Neural progenitor cell (in vitro differentiated cells): ENCODE measurements at regions not wholly inside any gene's neighbourhood (a gene's known extent, or its start where the extent isn't known, plus 50 kb on each side); places are given as distances from the start of the nearest gene placed in this dataset.
A peak's percentile ranks its signal among the peaks of the same experiment; 100 is the strongest.

Experiments used
- DNase-seq: peaks from one replicate; pipeline ENCODE4 v3.0.0-alpha.2; 2016; ENCODE audit warnings: low spot score
- H2AFZ ChIP-seq: fragments of 200-600 bp; sonication (generic); replicated peaks from 2 replicates; pipeline ENCODE4 v1.6.1; 2016; ENCODE audit warnings: antibody characterized with exemption
- H3F3A ChIP-seq: fragments of 200-600 bp; sonication (generic); 2 replicates; pipeline ENCODE4 v1.6.1; 2016; ENCODE audit warnings: antibody characterized with exemption, low read depth
- H3K27ac ChIP-seq: fragments of 200-600 bp; sonication (generic); 2 replicates; pipeline ENCODE4 v1.5.1; 2016; ENCODE audit warnings: mild to moderate bottlenecking
- H3K27me3 ChIP-seq: fragments of 200-600 bp; sonication (generic); 2 replicates; pipeline ENCODE4 v1.6.1; 2016; ENCODE audit warnings: mild to moderate bottlenecking, moderate library complexity
- H3K36me3 ChIP-seq: fragments of 200-600 bp; sonication (generic); 2 replicates; pipeline ENCODE4 v1.5.1; 2016
- H3K4me1 ChIP-seq: fragments of 200-600 bp; sonication (generic); 2 replicates; pipeline ENCODE4 v1.6.1; 2016; ENCODE audit warnings: mixed run types
- H3K4me2 ChIP-seq: fragments of 200-600 bp; sonication (generic); 2 replicates; pipeline ENCODE4 v1.6.1; 2016
- H3K4me3 ChIP-seq: fragments of 200-600 bp; sonication (generic); 2 replicates; pipeline ENCODE4 v1.5.1; 2016
- H3K79me2 ChIP-seq: fragments of 200-600 bp; sonication (generic); 2 replicates; pipeline ENCODE4 v1.6.1; 2016; ENCODE audit warnings: low read depth
- H3K9ac ChIP-seq: fragments of 200-600 bp; sonication (generic); 2 replicates; pipeline ENCODE4 v1.6.1; 2016
- H3K9me3 ChIP-seq: fragments of 200-600 bp; sonication (generic); 2 replicates; pipeline ENCODE4 v1.5.1; 2016; ENCODE audit warnings: low read depth
- H4K20me1 ChIP-seq: fragments of 200-600 bp; sonication (generic); 2 replicates; pipeline ENCODE4 v1.6.1; 2016; ENCODE audit warnings: low read depth
- H3K27ac Mint-ChIP-seq: 3 replicates; pipeline ENCODE4 v1.8.0; 2021; ENCODE audit warnings: mixed read lengths
- H3K27me3 Mint-ChIP-seq: 2 replicates; pipeline ENCODE4 v1.8.0; 2022; ENCODE audit warnings: low read depth, mild to moderate bottlenecking, inconsistent platforms, moderate library complexity, mixed read lengths; ENCODE audit not compliant: insufficient read depth
- H3K36me3 Mint-ChIP-seq: 3 replicates; pipeline ENCODE4 v1.8.0; 2021; ENCODE audit warnings: mixed read lengths
- H3K4me1 Mint-ChIP-seq: 3 replicates; pipeline ENCODE4 v1.8.0; 2021; ENCODE audit warnings: mixed read lengths
- H3K4me3 Mint-ChIP-seq: 3 replicates; pipeline ENCODE4 v1.8.0; 2021; ENCODE audit warnings: mild to moderate bottlenecking, moderate library complexity, mixed read lengths
- H3K9me3 Mint-ChIP-seq: 3 replicates; pipeline ENCODE4 v1.8.0; 2020; ENCODE audit warnings: mixed read lengths
- EZH2 ChIP-seq: fragments of 200-600 bp; sonication (generic); IDR thresholded peaks from 2 replicates; pipeline ENCODE4 v1.6.1; 2017; ENCODE audit warnings: antibody characterized with exemption, mild to moderate bottlenecking, moderate library complexity
- EZH2phosphoT487 ChIP-seq: fragments of 200-600 bp; sonication (generic); IDR thresholded peaks from 2 replicates; pipeline ENCODE4 v1.6.1; 2017; ENCODE audit warnings: antibody characterized with exemption
- TF ChIP-seq, protein P1 (sequence below): fragments of 200-600 bp; sonication (generic); IDR thresholded peaks from 2 replicates; pipeline ENCODE4 v1.5.1; 2017; ENCODE audit warnings: antibody characterized with exemption, mild to moderate bottlenecking

DNA sequence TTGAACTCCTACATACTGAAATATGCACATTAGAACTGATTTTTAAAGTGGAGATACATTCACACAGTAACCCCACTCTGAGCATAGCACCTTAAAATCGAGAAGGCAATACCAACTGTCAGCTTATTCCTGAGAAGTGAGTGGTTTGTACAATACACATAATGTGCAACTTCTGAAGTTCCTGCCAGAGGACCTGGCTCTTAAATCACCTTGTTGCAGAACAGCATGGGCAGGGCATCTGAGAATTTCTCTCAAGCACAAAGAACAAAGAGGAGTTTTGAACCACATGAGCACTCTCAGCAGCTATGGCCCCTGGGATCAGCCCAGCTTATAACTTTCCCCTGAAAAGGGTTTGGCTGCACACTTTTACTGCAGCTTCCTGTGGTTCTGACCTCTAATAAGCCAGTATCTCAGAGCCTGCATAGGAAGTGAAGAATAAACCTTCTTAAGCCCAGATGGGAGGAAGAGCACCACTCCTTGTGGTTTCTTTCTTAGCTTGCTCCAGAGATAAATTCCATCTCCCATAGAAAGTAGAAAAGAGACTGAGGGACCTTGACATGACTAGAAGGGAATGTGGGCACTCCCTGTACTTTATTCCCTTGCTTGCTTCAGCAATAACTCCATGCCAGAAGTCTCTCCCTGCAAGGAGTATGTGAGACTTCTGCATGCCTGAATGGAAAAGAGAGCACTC, 862.3 kb downstream of the SUCLG1 start:
- H2AFZ ChIP-seq, result no peak overlapping the region
- DNase-seq, result no peak
- no peak overlapping the region for H3K4me3 ChIP-seq
- H3K79me2 ChIP-seq, result no peaks in the 10 kb centered on the region
- H3K27me3 ChIP-seq, result no peaks in the 10 kb centered on the region
- no peak overlapping the region for H3K9ac ChIP-seq
- H3K9me3 ChIP-seq, result no peaks in the 10 kb centered on the region
- Mint-ChIP-seq H3K36me3 (no peaks in the 10 kb centered on the region), H3K9me3 (peaks cover 4% of the 10 kb centered on the region), H3K27ac (no peak overlapping the region), H3K4me3 (no peak overlapping the region), H3K4me1 (peaks cover 16% of the 10 kb centered on the region), H3K27me3 (no peaks in the 10 kb centered on the region)
- no peaks in the 10 kb centered on the region for H4K20me1 ChIP-seq
- no peaks in the 10 kb centered on the region for H3K36me3 ChIP-seq
- no peaks in the 10 kb centered on the region for H3F3A ChIP-seq
- TF ChIP-seq EZH2phosphoT487, result no peak
- no peak for TF ChIP-seq EZH2
- TF ChIP-seq, protein P1, sequence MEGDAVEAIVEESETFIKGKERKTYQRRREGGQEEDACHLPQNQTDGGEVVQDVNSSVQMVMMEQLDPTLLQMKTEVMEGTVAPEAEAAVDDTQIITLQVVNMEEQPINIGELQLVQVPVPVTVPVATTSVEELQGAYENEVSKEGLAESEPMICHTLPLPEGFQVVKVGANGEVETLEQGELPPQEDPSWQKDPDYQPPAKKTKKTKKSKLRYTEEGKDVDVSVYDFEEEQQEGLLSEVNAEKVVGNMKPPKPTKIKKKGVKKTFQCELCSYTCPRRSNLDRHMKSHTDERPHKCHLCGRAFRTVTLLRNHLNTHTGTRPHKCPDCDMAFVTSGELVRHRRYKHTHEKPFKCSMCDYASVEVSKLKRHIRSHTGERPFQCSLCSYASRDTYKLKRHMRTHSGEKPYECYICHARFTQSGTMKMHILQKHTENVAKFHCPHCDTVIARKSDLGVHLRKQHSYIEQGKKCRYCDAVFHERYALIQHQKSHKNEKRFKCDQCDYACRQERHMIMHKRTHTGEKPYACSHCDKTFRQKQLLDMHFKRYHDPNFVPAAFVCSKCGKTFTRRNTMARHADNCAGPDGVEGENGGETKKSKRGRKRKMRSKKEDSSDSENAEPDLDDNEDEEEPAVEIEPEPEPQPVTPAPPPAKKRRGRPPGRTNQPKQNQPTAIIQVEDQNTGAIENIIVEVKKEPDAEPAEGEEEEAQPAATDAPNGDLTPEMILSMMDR, result no peak
- H3K27ac ChIP-seq, result no peak overlapping the region
- no peaks in the 10 kb centered on the region for H3K4me1 ChIP-seq
- H3K4me2 ChIP-seq, result no peak overlapping the region

GRCh38 chr2:83595926-83596325, 863.2 kb downstream of the SUCLG1 start:
- Mint-ChIP-seq H3K36me3 (no peaks in the 10 kb centered on the region), H3K4me1 (peaks cover 16% of the 10 kb centered on the region), H3K4me3 (no peak overlapping the region), H3K27me3 (no peaks in the 10 kb centered on the region), H3K27ac (no peak overlapping the region), H3K9me3 (peaks cover 4% of the 10 kb centered on the region)
- no peak overlapping the region for H3K4me2 ChIP-seq
- no peaks in the 10 kb centered on the region for H3F3A ChIP-seq
- H3K27me3 ChIP-seq, result no peaks in the 10 kb centered on the region
- no peak overlapping the region for H2AFZ ChIP-seq
- no peaks in the 10 kb centered on the region for H3K36me3 ChIP-seq
- TF ChIP-seq EZH2 (no peak), EZH2phosphoT487 (no peak)
- TF ChIP-seq, protein P1, result no peak
- no peak for DNase-seq
- H3K9ac ChIP-seq, result no peak overlapping the region
- no peaks in the 10 kb centered on the region for H3K9me3 ChIP-seq
- H3K27ac ChIP-seq, result no peak overlapping the region
- H3K79me2 ChIP-seq, result no peaks in the 10 kb centered on the region
- H3K4me1 ChIP-seq, result no peaks in the 10 kb centered on the region
- H4K20me1 ChIP-seq, result no peaks in the 10 kb centered on the region
- H3K4me3 ChIP-seq, result no peak overlapping the region

- Mint-ChIP-seq H3K36me3 (no peaks in the 10 kb centered on the region), H3K4me1 (peaks cover 16% of the 10 kb centered on the region), H3K4me3 (no peak overlapping the region), H3K9me3 (peaks cover 4% of the 10 kb centered on the region), H3K27me3 (no peaks in the 10 kb centered on the region), H3K27ac (no peak overlapping the region)
- Histone ChIP-seq H3K79me2 (no peaks in the 10 kb centered on the region), H3K4me3 (no peak overlapping the region), H3K9me3 (no peaks in the 10 kb centered on the region), H3K36me3 (no peaks in the 10 kb centered on the region), H2AFZ (peak overlapping the region; percentile 53), H3F3A (no peaks in the 10 kb centered on the region), H3K27ac (no peak overlapping the region), H4K20me1 (no peaks in the 10 kb centered on the region), H3K9ac (no peak overlapping the region), H3K4me2 (no peak overlapping the region), H3K27me3 (no peaks in the 10 kb centered on the region), H3K4me1 (no peaks in the 10 kb centered on the region)
- TF ChIP-seq EZH2phosphoT487, result no peak
- no peak for TF ChIP-seq EZH2
- TF ChIP-seq, protein P1, result no peak
- DNase-seq, result no peak
These were observed 863.9 kb downstream of the SUCLG1 start for GRCh38 chr2:83595121-83595690.
